Stimulated activated CD8-positive, alpha-beta memory T cell treated with anti-CD3 and anti-CD28 coated beads, Interleukin-12 subunit alpha, Interleukin-12 subunit beta, amount 100 ng/mL, for 1 hour (primary cell): ENCODE measurements at regions not wholly inside any gene's neighbourhood (a gene's known extent, or its start where the extent isn't known, plus 50 kb on each side); places are given as distances from the start of the nearest gene placed in this dataset.

ENCODE experiments used
- DNase-seq: peaks from one replicate; pipeline ENCODE4 v3.0.0-alpha.2; 2020; ENCODE audit warnings: low read depth

GRCh38 chr6:139790527-139790926 lies 416.1 kb upstream of the CITED2 start:
- DNase-seq = no peak

- no peak for DNase-seq
Observed at GRCh38 chr6:139784222-139784769, 409.8 kb upstream of the CITED2 start.

- DNase-seq = no peak
Observed at GRCh38 chr6:139779988-139780774, 405.7 kb upstream of the CITED2 start.

- DNase-seq = no peak
Observed at GRCh38 chr6:139778688-139779087, 404.2 kb upstream of the CITED2 start.

GRCh38 chr6:139778106-139778505 lies 403.7 kb upstream of the CITED2 start:
- no peak for DNase-seq

GRCh38 chr6:139777202-139777970 lies 402.9 kb upstream of the CITED2 start:
- no peak for DNase-seq

- no peak for DNase-seq
Observed at GRCh38 chr6:139776041-139776440, 401.6 kb upstream of the CITED2 start.

- DNase-seq = no peak
Observed at GRCh38 chr6:139768196-139768595, 393.7 kb upstream of the CITED2 start.

GRCh38 chr6:139766796-139767195 lies 392.3 kb upstream of the CITED2 start:
- no peak for DNase-seq

GRCh38 chr6:139765825-139766285 lies 391.4 kb upstream of the CITED2 start:
- DNase-seq = no peak

- no peak for DNase-seq
Observed at GRCh38 chr6:139764498-139764986, 390.1 kb upstream of the CITED2 start.

- DNase-seq = no peak
Observed at GRCh38 chr6:139763468-139764210, 389.2 kb upstream of the CITED2 start.

GRCh38 chr6:139762587-139763031 lies 388.2 kb upstream of the CITED2 start:
- no peak for DNase-seq

GRCh38 chr6:139760128-139760527 lies 385.7 kb upstream of the CITED2 start:
- no peak for DNase-seq

GRCh38 chr6:139759086-139759485 lies 384.6 kb upstream of the CITED2 start:
- no peak for DNase-seq

GRCh38 chr6:139758209-139758611 lies 383.8 kb upstream of the CITED2 start:
- DNase-seq = no peak

- no peak for DNase-seq
Observed at GRCh38 chr6:139757784-139758183, 383.3 kb upstream of the CITED2 start.

GRCh38 chr6:139756381-139756780 lies 381.9 kb upstream of the CITED2 start:
- DNase-seq = no peak

GRCh38 chr6:139754898-139755775 lies 380.7 kb upstream of the CITED2 start:
- no peak for DNase-seq

GRCh38 chr6:139753198-139753861 lies 378.9 kb upstream of the CITED2 start:
- DNase-seq = no peak
